Coronary artery (tissue), 2 donors: ENCODE measurements at regions not wholly inside any gene's neighbourhood (a gene's known extent, or its start where the extent isn't known, plus 50 kb on each side); places are given as distances from the start of the nearest gene placed in this dataset.

Experiments
- DNase-seq: peaks from one replicate; pipeline ENCODE4 v3.0.0-alpha.2; 2017; ENCODE audit warnings: low spot score
- H3K27ac ChIP-seq, 2 donors: fragments of 200-600 bp; sonication (generic); one replicate each; pipeline ENCODE4 v1.5.1; 2016 to 2019
- H3K4me3 ChIP-seq: fragments of 200-600 bp; sonication (generic); 2 replicates; pipeline ENCODE4 v1.5.1; 2016; ENCODE audit warnings: mild to moderate bottlenecking, moderate library complexity
- TF ChIP-seq, protein P1 (sequence below): fragments of 200-600 bp; sonication (generic); IDR thresholded peaks from one replicate; pipeline ENCODE4 v1.5.1; 2019; ENCODE audit warnings: antibody characterized with exemption

DNA sequence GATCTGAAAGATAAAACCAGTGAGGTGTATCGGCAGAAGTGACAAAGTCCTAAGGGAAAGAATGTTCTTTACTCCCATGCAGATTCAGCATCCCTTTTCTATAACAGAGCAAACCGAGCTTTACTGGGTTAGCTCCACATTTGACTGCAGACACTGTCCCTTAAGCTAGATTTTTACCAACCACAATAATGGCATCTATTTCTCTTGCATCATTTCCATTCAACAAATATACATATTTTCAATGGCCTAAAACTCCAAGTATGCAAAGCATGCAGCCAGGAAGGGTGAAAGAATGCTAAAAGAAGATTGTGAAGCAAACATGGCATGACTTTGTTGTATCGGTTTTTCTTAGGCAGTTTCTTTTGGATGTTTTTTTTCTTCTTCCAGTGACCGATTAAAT lies 255.4 kb downstream of the OGFRL1 start:
- no peak for DNase-seq
- no peak overlapping the region for H3K27ac ChIP-seq
- no peak overlapping the region for H3K4me3 ChIP-seq
- TF ChIP-seq, protein P1, sequence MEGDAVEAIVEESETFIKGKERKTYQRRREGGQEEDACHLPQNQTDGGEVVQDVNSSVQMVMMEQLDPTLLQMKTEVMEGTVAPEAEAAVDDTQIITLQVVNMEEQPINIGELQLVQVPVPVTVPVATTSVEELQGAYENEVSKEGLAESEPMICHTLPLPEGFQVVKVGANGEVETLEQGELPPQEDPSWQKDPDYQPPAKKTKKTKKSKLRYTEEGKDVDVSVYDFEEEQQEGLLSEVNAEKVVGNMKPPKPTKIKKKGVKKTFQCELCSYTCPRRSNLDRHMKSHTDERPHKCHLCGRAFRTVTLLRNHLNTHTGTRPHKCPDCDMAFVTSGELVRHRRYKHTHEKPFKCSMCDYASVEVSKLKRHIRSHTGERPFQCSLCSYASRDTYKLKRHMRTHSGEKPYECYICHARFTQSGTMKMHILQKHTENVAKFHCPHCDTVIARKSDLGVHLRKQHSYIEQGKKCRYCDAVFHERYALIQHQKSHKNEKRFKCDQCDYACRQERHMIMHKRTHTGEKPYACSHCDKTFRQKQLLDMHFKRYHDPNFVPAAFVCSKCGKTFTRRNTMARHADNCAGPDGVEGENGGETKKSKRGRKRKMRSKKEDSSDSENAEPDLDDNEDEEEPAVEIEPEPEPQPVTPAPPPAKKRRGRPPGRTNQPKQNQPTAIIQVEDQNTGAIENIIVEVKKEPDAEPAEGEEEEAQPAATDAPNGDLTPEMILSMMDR: no peak

DNA sequence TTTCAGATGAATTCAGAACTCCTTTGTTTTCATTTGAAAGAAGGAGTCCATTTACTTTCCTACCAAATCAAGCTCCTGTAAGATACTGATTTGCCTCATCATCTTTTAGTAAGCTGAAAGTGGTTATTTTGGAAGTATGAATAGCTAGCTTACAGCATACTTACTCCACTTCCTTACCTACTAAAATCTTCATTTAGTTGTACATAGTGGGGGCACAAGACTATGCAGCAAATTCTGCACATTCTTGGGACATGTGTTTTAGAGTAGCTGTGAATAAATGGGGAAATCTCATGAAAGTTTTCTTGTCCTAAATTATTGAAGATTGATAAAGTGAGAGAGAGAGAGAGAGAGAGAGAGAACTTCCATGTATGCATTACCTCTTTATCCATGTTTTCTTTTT lies 256.3 kb downstream of the OGFRL1 start:
- Histone ChIP-seq H3K27ac (no peak overlapping the region), H3K4me3 (no peak overlapping the region)
- TF ChIP-seq, protein P1: no peak
- no peak for DNase-seq

DNA sequence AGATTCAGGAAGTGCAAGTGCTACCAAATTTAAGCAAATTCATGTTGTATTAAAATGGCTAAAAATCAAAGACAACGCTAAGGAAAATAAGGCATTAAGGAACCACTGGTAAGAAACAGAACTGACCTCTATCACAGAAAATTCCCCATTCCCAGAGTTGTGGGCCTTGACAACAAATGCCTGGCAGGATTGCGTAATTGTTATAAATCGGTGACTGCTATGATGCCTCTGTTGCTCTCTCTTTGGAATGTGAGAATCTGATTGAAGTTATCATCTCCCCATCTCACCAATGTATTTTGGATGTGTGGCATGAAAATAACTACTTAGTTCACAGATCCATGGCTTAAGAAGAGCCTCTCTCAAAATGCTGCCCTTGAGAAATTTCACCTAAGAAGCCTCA lies 257.3 kb downstream of the OGFRL1 start:
- Histone ChIP-seq H3K4me3 (no peak overlapping the region), H3K27ac (no peak overlapping the region)
- DNase-seq: no peak
- TF ChIP-seq, protein P1: no peak

DNA sequence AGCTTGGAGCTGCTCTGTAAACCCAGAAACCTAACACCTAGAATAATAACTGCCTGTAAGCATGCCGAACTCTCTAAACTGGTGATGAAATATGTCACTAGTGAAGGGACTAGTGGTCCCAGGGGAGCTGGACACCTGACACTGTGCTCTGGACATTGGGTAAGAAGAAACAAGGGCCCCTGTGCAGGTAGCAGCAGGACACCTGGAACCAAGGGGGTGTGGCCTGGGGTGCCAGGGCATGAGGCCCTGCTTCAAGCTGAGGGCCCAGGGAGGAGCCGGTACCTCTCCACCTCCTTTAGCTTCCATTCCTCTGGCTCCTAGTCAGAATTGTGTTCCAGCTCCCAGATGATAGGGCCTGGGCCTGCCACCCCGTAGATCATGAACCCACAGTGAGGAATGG lies 263.2 kb downstream of the OGFRL1 start:
- H3K27ac ChIP-seq: no peak overlapping the region
- H3K4me3 ChIP-seq: no peak overlapping the region
- TF ChIP-seq, protein P1: no peak
- no peak for DNase-seq

DNA sequence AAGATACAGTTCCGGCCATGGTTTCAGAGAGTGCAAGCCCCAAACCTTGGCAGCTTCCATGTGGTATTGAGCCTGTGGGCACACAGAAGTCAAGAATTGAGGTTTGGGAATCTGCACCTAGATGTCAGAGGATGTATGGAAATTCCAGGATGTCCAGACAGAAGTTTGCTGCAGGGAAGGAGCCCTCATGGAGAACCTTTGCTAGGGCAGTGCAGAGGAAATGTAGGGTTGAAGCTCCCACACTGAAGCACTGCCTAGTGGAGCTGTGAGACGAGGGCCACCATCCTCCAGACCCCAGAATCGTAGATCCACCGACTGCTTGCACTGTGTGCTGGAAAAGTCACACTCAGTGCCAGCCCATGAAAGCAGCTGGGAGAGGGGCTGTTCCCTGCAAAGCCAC lies 267.5 kb downstream of the OGFRL1 start:
- Histone ChIP-seq H3K27ac (no peak overlapping the region), H3K4me3 (no peak overlapping the region)
- DNase-seq: no peak
- TF ChIP-seq, protein P1: no peak

DNA sequence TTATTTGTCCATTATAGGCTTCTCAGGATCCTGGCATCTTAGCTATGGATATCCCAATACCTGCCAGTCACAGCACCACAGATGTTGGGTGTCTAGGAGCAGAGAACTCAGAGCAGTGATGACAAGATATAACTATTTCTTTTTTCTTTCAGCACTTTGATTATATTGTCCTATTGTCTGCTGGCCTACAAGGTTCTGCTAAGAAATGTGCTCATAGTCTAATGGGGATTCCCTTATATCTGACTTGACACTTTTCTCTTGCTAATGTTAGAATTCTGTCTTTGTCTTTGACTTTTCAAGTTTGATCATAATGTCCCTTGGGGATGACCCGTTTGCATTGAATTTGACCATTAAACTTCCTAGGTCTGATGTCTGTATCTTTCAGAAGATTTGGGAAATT lies 270.4 kb downstream of the OGFRL1 start:
- no peak for DNase-seq
- Histone ChIP-seq H3K27ac (no peak overlapping the region), H3K4me3 (no peak overlapping the region)
- TF ChIP-seq, protein P1: no peak

DNA sequence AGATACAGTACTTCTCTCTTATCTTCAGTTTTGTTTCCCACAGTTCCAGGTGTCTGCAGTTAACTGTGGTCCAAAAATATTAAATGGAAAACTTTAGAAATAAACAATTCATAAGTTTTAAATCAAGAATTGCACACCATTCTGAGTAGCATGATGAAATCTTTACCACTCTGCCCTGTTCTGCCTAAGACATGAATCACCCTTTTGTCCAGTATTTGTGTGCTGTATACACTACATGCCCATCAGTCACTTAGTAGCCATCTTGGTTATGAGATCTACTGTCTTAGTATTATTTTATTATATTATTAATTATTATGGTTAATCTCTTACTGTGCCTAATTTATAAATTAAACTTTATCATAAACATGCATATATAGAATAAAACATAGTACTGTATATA lies 279.0 kb downstream of the OGFRL1 start:
- no peak for DNase-seq
- Histone ChIP-seq H3K4me3 (no peak overlapping the region), H3K27ac (no peak overlapping the region)
- TF ChIP-seq, protein P1: no peak
